GM10266 (cell line): ENCODE measurements at regions not wholly inside any gene's neighbourhood (a gene's known extent, or its start where the extent isn't known, plus 50 kb on each side); places are given as distances from the start of the nearest gene placed in this dataset.

Source experiments
- DNase-seq: peaks from one replicate; pipeline ENCODE4 v3.0.0; 2012; ENCODE audit errors: extremely low spot score
- CTCF ChIP-seq: IDR thresholded peaks from 2 replicates; pipeline ENCODE4 v1.5.1; 2012; ENCODE audit warnings: mild to moderate bottlenecking, low read depth; ENCODE audit not compliant: control insufficient read depth, insufficient read depth; ENCODE audit errors: missing control alignments

- TF ChIP-seq CTCF = no peak
- DNase-seq = no peak
These were observed 223.1 kb upstream of the B3GAT1 start for GRCh38 chr11:134634897-134635831.

- DNase-seq = no peak
- TF ChIP-seq CTCF = no peak
These were observed 221.2 kb upstream of the B3GAT1 start for GRCh38 chr11:134633276-134633675.

GRCh38 chr11:134632347-134633119 lies 220.5 kb upstream of the B3GAT1 start:
- no peak for TF ChIP-seq CTCF

GRCh38 chr11:134630861-134631260 lies 218.8 kb upstream of the B3GAT1 start:
- no peak for DNase-seq

More at GRCh38 chr11:134632347-134633119, 220.5 kb upstream of the B3GAT1 start:
- no peak for DNase-seq

GRCh38 chr11:134628426-134628825 lies 216.4 kb upstream of the B3GAT1 start:
- TF ChIP-seq CTCF = no peak
- DNase-seq = no peak

More at GRCh38 chr11:134630861-134631260, 218.8 kb upstream of the B3GAT1 start:
- TF ChIP-seq CTCF = no peak

GRCh38 chr11:134626032-134626431 lies 214.0 kb upstream of the B3GAT1 start:
- no peak for DNase-seq
- no peak for TF ChIP-seq CTCF
